ENCODE measurements at regions not wholly inside any gene's neighbourhood (a gene's known extent, or its start where the extent isn't known, plus 50 kb on each side); places are given as distances from the start of the nearest gene placed in this dataset.
"Not testable (repeated sequence)": the region's sequence is repeated elsewhere in the genome, so short reads cannot be mapped to it uniquely, and the experiment has no call there.

- TF ChIP-seq, protein P1, sequence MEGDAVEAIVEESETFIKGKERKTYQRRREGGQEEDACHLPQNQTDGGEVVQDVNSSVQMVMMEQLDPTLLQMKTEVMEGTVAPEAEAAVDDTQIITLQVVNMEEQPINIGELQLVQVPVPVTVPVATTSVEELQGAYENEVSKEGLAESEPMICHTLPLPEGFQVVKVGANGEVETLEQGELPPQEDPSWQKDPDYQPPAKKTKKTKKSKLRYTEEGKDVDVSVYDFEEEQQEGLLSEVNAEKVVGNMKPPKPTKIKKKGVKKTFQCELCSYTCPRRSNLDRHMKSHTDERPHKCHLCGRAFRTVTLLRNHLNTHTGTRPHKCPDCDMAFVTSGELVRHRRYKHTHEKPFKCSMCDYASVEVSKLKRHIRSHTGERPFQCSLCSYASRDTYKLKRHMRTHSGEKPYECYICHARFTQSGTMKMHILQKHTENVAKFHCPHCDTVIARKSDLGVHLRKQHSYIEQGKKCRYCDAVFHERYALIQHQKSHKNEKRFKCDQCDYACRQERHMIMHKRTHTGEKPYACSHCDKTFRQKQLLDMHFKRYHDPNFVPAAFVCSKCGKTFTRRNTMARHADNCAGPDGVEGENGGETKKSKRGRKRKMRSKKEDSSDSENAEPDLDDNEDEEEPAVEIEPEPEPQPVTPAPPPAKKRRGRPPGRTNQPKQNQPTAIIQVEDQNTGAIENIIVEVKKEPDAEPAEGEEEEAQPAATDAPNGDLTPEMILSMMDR (IDR thresholded peaks at IDR 0.05; ENCODE audit: insufficient read depth, low read length, missing control alignments): no peak
- POLR2A ChIA-PET: no interaction called here
- CTCF ChIA-PET: no interaction called here
- no peak for DNase-seq (ENCODE audit: low read depth, low spot score)
- no peak overlapping the region for H3K4me3 ChIP-seq (ENCODE audit: low read depth, low read length)
Observed at GRCh38 chr4:93908778-93909177, 80.2 kb downstream of the ATOH1 start.

GRCh38 chr4:93911671-93912070, 83.1 kb downstream of the ATOH1 start:
- ChIA-PET POLR2A (no interaction called here), CTCF (no interaction called here)
- TF ChIP-seq, protein P1 (IDR thresholded peaks at IDR 0.05; ENCODE audit: insufficient read depth, low read length, missing control alignments): no peak
- H3K4me3 ChIP-seq (ENCODE audit: low read depth, low read length): no peak overlapping the region
- no peak for DNase-seq (ENCODE audit: low read depth, low spot score)

DNA sequence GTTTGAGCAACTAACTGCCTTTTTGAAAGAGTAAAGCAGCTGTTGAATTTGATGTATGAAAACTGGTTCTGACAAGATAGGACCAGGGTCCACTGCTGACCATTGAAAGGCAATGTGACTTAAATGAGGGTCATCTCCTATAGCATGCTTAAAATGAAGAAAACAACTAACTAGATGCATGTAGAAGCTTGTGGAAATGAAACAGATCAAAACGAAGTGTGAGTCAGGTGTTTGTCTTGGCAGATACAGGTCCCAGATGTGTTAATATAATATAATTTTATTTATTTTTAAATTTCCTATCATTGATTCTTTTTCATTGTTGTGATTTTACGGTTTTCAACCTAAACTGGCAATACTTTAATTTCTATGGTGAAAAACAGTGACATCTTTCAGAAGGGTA, 83.6 kb downstream of the ATOH1 start:
- CTCF ChIA-PET: no interaction called here
- TF ChIP-seq, protein P1 (IDR thresholded peaks at IDR 0.05; ENCODE audit: insufficient read depth, low read length, missing control alignments): no peak
- no peak overlapping the region for H3K4me3 ChIP-seq (ENCODE audit: low read depth, low read length)
- POLR2A ChIA-PET: no interaction called here
- no peak for DNase-seq (ENCODE audit: low read depth, low spot score)

DNA sequence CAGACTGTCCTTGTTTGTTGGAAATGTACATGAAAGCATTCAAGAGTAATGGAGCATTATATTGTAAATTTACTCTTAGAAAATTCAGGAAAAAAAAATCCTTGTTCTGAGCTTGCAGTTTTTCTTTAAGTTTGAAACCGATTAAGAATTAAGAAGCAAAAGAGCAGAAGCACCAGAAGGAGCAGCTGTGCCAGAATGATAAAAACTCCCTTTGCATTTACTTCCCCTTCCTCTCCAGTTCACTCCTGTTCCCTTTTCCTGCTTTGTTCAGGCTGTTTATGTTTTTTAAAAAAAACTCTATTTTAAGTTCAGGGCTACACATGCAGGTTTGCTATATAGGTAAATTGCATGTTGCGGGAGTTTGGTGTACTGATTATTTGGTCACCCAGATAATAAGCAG, 90.3 kb downstream of the ATOH1 start:
- POLR2A ChIA-PET: no interaction called here
- TF ChIP-seq, protein P1 (IDR thresholded peaks at IDR 0.05; ENCODE audit: insufficient read depth, low read length, missing control alignments): no peak

DNA sequence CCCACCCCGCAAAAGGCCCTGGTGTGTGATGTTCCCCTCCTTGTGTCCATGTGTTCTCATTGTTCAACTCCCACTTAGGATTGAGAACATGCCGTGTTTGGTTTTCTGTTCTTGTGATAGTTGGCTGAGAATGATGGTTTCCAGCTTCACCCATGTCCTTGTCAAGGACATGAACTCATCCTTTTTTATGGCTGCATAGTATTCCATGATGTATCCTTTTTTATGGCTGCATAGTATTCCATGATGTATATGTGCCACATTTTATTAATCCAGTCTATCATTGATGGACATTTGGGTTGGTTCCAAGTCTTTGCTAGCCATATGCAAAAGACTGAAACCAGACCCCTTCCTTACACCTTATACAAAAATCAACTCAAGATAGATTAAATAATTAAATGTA, 95.0 kb downstream of the ATOH1 start:
- H3K4me3 ChIP-seq (ENCODE audit: low read depth, low read length); POLR2A ChIA-PET; DNase-seq (ENCODE audit: low read depth, low spot score); CTCF ChIA-PET: not testable (repeated sequence)

More for the DNA sequence above, 90.3 kb downstream of the ATOH1 start:
- CTCF ChIA-PET: no interaction called here
- no peak overlapping the region for H3K4me3 ChIP-seq (ENCODE audit: low read depth, low read length)
- DNase-seq (ENCODE audit: low read depth, low spot score): no peak

DNA sequence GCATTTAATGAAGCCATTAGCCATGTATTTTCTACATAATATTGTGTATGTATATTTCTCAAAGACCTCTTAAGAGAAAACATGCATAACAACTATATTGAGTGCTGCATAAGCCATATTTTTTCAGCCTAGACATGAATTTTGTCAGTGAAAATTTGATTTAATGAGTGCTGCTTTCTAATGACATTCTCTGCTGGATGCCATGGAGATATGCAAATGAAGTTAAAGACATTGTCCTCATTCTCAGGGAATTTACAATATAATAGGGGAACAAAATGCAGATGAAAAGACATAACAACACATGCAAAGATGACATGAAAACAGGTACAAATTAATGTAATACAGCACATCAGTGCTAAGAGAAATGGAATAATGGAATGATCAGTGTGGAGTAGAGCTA, 118.7 kb downstream of the ATOH1 start:
- no peak overlapping the region for H3K4me3 ChIP-seq (ENCODE audit: low read depth, low read length)
- POLR2A ChIA-PET: no interaction called here
- CTCF ChIA-PET: no interaction called here

GRCh38 chr4:93950239-93950638, 121.7 kb downstream of the ATOH1 start:
- POLR2A ChIA-PET; DNase-seq (ENCODE audit: low read depth, low spot score); H3K4me3 ChIP-seq (ENCODE audit: low read depth, low read length); CTCF ChIA-PET: not testable (repeated sequence)

More for the DNA sequence above, 118.7 kb downstream of the ATOH1 start:
- DNase-seq (ENCODE audit: low read depth, low spot score): no peak
- TF ChIP-seq, protein P1 (IDR thresholded peaks at IDR 0.05; ENCODE audit: insufficient read depth, low read length, missing control alignments): no peak

DNA sequence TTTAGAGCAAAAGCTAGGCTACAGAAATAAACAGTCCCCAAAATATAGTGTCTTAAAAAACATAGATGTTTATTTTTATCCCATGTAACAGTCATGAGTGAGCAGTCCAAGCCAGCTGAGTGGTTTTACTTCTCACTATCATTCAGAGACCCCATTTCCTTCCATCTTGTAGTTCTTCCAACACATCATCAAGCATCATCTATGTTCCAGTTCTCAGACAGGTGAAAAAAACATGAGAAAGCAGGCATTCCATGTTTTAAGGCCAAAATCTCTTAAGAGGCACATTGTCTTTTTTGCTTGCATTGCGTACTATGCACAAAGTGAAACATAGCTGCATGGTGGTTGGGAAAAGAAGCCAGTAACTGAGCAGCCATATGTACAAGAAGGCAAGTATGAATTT, 128.6 kb downstream of the ATOH1 start:
- ChIA-PET CTCF (no interaction called here), POLR2A (no interaction called here)
- no peak overlapping the region for H3K4me3 ChIP-seq (ENCODE audit: low read depth, low read length)
- TF ChIP-seq, protein P1 (IDR thresholded peaks at IDR 0.05; ENCODE audit: insufficient read depth, low read length, missing control alignments): no peak
- no peak for DNase-seq (ENCODE audit: low read depth, low spot score)
